HFFc6 (cell line): ENCODE measurements at regions not wholly inside any gene's neighbourhood (a gene's known extent, or its start where the extent isn't known, plus 50 kb on each side); places are given as distances from the start of the nearest gene placed in this dataset.
"Not testable (repeated sequence)": the region's sequence is repeated elsewhere in the genome, so short reads cannot be mapped to it uniquely, and the experiment has no call there.

Experiments
- DNase-seq: peaks from one replicate; pipeline ENCODE4 v3.0.0-alpha.2; 2018
- H3K27ac Mint-ChIP-seq: 2 replicates; pipeline ENCODE4 v1.8.0; 2020; ENCODE audit warnings: mild to moderate bottlenecking, mixed read lengths
- H3K27me3 Mint-ChIP-seq: 2 replicates; pipeline ENCODE4 v1.8.0; 2021; ENCODE audit warnings: mild to moderate bottlenecking, moderate library complexity, mixed read lengths; ENCODE audit not compliant: insufficient read depth
- H3K36me3 Mint-ChIP-seq: 2 replicates; pipeline ENCODE4 v1.8.0; 2021; ENCODE audit warnings: low read depth, mixed read lengths
- H3K4me1 Mint-ChIP-seq: 2 replicates; pipeline ENCODE4 v1.8.0; 2020; ENCODE audit warnings: low read depth, mixed read lengths
- H3K4me3 Mint-ChIP-seq: 2 replicates; pipeline ENCODE4 v1.8.0; 2020; ENCODE audit warnings: mild to moderate bottlenecking, moderate library complexity, mixed read lengths
- H3K9me3 Mint-ChIP-seq: 2 replicates; pipeline ENCODE4 v1.8.0; 2020; ENCODE audit warnings: mild to moderate bottlenecking, mixed read lengths
- TF ChIP-seq, protein P1 (sequence below): fragments of 200-600 bp; sonication (generic); IDR thresholded peaks from 2 replicates; pipeline ENCODE4 v1.5.0; 2021; ENCODE audit warnings: antibody characterized with exemption, mild to moderate bottlenecking

DNA sequence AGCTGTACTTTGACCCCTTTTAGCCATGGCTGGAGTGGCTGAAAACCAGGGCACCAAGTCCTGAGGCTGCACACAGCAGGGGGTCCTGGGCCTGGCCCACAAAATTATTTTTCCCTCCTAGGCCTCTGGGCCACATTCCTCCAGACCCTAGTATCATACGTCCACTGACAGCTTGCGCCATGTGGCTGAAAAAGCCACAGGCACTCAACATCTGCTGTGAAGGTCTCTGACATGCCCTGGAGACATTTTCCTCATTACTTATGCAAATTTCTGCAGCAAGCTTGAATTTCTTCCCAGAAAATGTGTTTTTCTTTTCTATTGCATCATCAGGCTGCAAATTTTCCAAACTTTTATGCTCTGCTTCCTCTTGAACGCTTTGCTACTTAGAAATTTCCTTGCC is 239.0 kb downstream of the SQOR start:
- Mint-ChIP-seq H3K9me3 (peaks cover 24% of the 10 kb centered on the region), H3K27ac (no peak overlapping the region), H3K4me1 (peaks cover 12% of the 10 kb centered on the region; the same call in 1 of the 2 replicates)

DNA sequence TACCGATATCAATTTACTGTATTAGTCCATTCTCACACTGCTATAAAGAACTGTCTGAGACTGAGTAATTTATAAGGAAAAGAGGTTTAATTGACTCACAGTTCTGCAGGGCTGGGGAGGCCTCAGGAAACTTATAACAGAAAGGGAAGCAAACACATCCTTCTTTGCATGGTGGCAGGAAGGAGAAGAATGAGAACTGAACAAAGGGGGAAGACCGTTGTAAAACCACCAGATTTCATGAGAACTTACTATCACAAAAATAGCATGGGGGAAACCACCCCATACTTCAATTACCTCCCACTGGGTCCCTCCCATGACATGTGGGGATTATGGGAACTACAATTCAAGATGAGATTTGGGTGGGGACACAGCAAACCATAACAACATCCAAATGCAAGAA is 239.7 kb downstream of the SQOR start:
- H3K27me3 Mint-ChIP-seq, H3K27ac Mint-ChIP-seq, H3K36me3 Mint-ChIP-seq, DNase-seq, H3K4me3 Mint-ChIP-seq: not testable (repeated sequence)
- Mint-ChIP-seq H3K9me3 (peaks cover 24% of the 10 kb centered on the region), H3K4me1 (peaks cover 12% of the 10 kb centered on the region; the same call in 1 of the 2 replicates)

More for the DNA sequence above, 239.0 kb downstream of the SQOR start:
- no peak overlapping the region for H3K4me3 Mint-ChIP-seq
- no peaks in the 10 kb centered on the region for H3K36me3 Mint-ChIP-seq
- DNase-seq, result no peak
- TF ChIP-seq, protein P1, sequence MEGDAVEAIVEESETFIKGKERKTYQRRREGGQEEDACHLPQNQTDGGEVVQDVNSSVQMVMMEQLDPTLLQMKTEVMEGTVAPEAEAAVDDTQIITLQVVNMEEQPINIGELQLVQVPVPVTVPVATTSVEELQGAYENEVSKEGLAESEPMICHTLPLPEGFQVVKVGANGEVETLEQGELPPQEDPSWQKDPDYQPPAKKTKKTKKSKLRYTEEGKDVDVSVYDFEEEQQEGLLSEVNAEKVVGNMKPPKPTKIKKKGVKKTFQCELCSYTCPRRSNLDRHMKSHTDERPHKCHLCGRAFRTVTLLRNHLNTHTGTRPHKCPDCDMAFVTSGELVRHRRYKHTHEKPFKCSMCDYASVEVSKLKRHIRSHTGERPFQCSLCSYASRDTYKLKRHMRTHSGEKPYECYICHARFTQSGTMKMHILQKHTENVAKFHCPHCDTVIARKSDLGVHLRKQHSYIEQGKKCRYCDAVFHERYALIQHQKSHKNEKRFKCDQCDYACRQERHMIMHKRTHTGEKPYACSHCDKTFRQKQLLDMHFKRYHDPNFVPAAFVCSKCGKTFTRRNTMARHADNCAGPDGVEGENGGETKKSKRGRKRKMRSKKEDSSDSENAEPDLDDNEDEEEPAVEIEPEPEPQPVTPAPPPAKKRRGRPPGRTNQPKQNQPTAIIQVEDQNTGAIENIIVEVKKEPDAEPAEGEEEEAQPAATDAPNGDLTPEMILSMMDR, result no peak
- no peaks in the 10 kb centered on the region; the same call in 1 of the 2 replicates for H3K27me3 Mint-ChIP-seq

DNA sequence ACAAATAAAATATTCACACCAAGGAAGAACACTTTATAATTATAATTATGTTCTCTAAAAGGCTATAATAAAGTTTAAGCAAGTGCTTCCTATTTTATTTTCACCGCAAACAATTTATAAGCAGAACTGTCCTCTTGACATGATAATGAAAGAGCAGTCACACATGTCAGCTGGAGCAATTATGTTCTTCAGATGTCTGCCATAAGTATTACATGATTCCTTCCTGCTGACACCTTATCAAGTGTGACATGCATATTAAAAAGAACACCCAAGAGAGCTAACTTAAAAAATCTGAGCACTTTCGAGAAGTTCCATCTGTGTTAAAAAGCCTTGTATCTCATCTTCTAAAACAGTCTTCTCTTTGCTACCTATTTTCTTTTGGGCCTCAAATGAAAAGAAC is 249.5 kb downstream of the SQOR start:
- TF ChIP-seq, protein P1, result no peak
- no peaks in the 10 kb centered on the region for H3K36me3 Mint-ChIP-seq
- H3K27ac Mint-ChIP-seq, result no peak overlapping the region
- no peak overlapping the region for H3K4me3 Mint-ChIP-seq
- H3K27me3 Mint-ChIP-seq, result no peaks in the 10 kb centered on the region
- DNase-seq, result no peak
- no peaks in the 10 kb centered on the region for H3K4me1 Mint-ChIP-seq
- peaks cover 16% of the 10 kb centered on the region for H3K9me3 Mint-ChIP-seq

DNA sequence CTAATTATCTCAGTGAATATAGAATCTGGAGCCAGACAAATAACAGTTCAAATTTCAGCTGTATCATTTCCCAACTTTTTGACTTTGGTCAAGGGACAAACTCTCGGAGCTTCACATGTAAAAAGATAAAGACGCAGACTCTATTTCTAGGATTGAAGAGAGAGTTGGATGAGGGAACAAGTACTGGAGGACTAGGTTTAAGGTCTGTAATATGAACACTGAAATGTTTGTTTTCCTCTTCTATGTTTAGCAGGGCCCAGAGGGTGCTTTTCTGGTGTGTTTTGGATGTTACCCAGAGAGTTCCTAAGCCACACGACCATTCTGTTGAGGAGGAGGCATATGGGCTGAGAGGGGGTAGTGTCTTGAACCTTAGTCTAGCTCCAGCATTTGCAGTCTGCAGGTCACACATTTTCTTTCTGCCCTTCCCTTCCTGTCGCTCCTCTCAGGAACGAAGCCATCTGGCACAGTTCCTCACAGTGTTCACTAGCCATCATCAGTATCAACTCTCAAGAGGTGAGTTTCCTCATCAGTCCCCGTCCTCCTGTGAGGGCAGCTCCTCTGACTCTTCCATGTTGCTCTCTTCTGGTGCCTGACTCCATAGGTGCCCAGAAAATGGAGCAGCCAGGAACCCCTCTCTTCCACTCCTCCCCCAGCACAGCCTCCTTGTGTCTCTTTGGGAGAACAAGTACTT is 250.1 kb downstream of the SQOR start:
- Mint-ChIP-seq H3K9me3 (peaks cover 16% of the 10 kb centered on the region), H3K36me3 (no peaks in the 10 kb centered on the region), H3K27me3 (no peaks in the 10 kb centered on the region), H3K4me1 (no peaks in the 10 kb centered on the region), H3K27ac (no peak overlapping the region), H3K4me3 (no peak overlapping the region)
- DNase-seq, result no peak
- TF ChIP-seq, protein P1, result no peak

DNA sequence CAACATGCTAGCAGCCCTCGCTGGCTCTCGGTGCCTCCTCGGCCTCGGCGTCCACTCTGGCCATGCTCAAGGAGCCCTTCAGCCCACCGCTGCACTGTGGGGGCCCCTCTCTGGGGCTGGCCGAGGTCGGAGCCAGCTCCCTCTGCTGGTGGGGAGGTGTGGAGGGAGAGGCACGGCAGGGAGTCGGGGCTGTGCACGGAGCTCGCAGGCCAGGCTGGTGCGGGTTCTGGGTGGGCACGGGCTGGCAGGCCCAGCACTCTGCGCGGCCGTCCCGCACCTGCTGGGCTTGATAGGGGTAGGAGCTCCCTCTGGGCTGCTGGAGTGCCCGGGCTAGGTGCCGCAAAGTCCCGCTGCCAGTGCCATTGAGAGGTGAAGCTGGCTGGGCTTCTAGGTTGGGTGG is 251.0 kb downstream of the SQOR start:
- H3K4me3 Mint-ChIP-seq, result no peak overlapping the region
- TF ChIP-seq, protein P1, result no peak; the same call in 1 of the 2 replicates
- peaks cover 16% of the 10 kb centered on the region for H3K9me3 Mint-ChIP-seq
- no peaks in the 10 kb centered on the region for H3K4me1 Mint-ChIP-seq
- no peaks in the 10 kb centered on the region for H3K36me3 Mint-ChIP-seq
- no peak for DNase-seq
- no peak overlapping the region for H3K27ac Mint-ChIP-seq
- H3K27me3 Mint-ChIP-seq, result no peaks in the 10 kb centered on the region

DNA sequence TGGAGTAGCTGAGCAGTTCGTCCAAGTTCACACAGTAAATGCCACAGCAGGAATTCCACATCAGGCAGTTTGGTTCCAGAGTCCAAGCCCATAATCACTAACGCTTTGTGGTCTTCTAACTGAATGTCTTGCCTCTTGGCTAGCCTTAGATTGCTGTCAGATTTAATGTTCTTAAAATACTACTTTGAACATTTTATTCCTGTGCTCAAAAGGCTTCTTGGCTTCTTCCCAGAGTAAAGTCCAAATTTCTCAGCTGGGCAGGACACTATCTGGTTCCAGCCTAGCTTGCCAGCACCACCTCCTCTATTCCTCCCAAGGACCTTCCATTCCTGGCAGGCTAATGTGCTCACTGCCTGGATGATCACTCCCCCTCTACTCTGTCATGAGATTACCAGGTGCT is 256.9 kb downstream of the SQOR start:
- Mint-ChIP-seq H3K36me3 (no peaks in the 10 kb centered on the region), H3K4me3 (peak overlapping the region; percentile 22; the same call in 1 of the 2 replicates), H3K27me3 (no peaks in the 10 kb centered on the region), H3K27ac (peak overlapping the region; percentile 60; the same call in 1 of the 2 replicates), H3K9me3 (peaks cover 13% of the 10 kb centered on the region), H3K4me1 (peaks cover 11% of the 10 kb centered on the region)
- DNase-seq, result peak; percentile 16
- TF ChIP-seq, protein P1, result no peak
